WI38 (cell line): ENCODE measurements at regions not wholly inside any gene's neighbourhood (a gene's known extent, or its start where the extent isn't known, plus 50 kb on each side); places are given as distances from the start of the nearest gene placed in this dataset.

Experiments used
- H3K4me3 ChIP-seq: 2 replicates; pipeline ENCODE4 v1.5.1; 2011; ENCODE audit warnings: low read depth, mild to moderate bottlenecking, control low read depth, low read length
- TF ChIP-seq, protein P1 (sequence below): IDR thresholded peaks from 2 replicates; pipeline ENCODE4 v1.5.1; 2012; ENCODE audit warnings: low read depth, mild to moderate bottlenecking, control low read depth, low read length

GRCh38 chr18:59047321-59048047 lies 92.2 kb upstream of the SEC11C start:
- TF ChIP-seq, protein P1, sequence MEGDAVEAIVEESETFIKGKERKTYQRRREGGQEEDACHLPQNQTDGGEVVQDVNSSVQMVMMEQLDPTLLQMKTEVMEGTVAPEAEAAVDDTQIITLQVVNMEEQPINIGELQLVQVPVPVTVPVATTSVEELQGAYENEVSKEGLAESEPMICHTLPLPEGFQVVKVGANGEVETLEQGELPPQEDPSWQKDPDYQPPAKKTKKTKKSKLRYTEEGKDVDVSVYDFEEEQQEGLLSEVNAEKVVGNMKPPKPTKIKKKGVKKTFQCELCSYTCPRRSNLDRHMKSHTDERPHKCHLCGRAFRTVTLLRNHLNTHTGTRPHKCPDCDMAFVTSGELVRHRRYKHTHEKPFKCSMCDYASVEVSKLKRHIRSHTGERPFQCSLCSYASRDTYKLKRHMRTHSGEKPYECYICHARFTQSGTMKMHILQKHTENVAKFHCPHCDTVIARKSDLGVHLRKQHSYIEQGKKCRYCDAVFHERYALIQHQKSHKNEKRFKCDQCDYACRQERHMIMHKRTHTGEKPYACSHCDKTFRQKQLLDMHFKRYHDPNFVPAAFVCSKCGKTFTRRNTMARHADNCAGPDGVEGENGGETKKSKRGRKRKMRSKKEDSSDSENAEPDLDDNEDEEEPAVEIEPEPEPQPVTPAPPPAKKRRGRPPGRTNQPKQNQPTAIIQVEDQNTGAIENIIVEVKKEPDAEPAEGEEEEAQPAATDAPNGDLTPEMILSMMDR: no peak
- no peak overlapping the region for H3K4me3 ChIP-seq

DNA sequence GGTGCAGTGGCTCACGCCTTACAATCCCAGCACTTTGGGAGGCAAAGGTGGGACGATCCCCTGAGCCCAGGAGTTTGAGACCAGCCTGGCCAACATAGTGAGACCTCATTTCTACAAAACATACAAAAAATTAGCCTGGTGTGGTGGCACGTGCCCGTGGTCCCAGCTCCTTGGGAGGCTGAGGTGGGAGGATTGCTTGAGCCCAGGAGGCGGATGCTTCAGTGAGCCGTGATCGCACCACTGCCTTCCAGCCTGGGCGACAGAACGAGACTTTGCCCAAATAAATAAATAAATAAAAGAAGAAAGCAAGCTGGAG lies 91.7 kb upstream of the SEC11C start:
- H3K4me3 ChIP-seq: no peak overlapping the region
- TF ChIP-seq, protein P1: no peak

DNA sequence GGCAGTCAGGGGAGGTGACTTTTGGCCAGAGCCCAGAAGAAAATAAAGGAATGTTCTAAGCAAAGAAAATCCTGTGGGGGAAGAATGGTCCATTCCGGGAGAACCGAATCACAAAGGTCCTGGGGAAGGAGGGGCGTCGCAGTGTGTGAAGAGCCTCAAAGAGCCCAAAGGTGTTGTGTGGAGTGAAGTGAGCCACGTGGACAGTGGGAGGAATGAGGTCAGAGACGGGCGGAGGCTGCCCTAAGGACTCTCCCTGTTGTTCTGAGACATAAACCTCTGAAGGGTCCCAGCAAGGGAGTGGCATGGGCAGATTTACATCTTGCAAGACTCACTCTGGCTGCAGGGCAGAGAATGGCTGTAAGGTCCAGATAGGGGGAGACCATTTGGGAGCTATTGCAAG lies 91.3 kb upstream of the SEC11C start:
- no peak overlapping the region for H3K4me3 ChIP-seq
- TF ChIP-seq, protein P1: no peak

GRCh38 chr18:59049721-59050660 lies 89.7 kb upstream of the SEC11C start:
- TF ChIP-seq, protein P1: no peak
- H3K4me3 ChIP-seq: no peak overlapping the region

- no peak overlapping the region for H3K4me3 ChIP-seq
- TF ChIP-seq, protein P1: no peak
Measured at GRCh38 chr18:59050661-59051057, 89.0 kb upstream of the SEC11C start.

DNA sequence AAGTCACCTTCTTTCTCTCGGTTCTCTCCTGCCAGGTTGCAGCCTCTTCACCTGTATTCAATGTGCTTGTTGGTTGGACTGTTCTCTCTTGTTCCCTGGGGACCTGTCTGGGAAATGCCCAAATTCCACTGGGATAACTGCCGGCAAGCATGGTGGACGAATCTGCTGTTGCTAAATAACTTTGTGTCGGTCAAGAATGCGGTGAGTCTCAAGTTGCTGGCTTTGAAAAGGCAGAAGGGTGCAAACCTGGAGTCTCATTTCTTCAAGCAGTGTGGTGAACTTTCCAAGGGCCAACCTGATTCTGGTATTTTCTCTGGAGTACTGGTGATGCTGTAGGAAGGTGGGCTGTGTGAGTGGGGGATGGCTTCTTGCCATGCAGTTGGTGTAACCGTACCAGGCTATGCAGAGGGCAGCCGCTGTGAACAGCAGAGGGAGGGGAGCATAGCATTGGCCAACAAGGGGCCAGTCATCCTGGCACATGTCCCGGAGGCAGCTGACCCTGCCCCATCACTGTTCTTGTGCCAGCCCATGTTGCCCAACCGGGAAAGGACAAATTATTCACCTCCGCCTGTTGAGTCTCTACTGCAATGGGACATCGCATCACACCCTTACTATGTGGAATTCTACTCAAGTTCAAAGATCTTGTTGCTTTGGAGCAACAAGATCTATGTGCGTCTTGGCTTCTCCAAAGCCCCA lies 88.1 kb upstream of the SEC11C start:
- TF ChIP-seq, protein P1: no peak
- H3K4me3 ChIP-seq: no peak overlapping the region
